ENCODE measurements at regions not wholly inside any gene's neighbourhood (a gene's known extent, or its start where the extent isn't known, plus 50 kb on each side); places are given as distances from the start of the nearest gene placed in this dataset.
A peak's percentile ranks its signal among the peaks of the same experiment; 100 is the strongest.
"Not testable (repeated sequence)": the region's sequence is repeated elsewhere in the genome, so short reads cannot be mapped to it uniquely, and the experiment has no call there.

GRCh38 chr12:46617167-46617566 is 208.6 kb downstream of the SLC38A4 start:
- peak in 1 of 2 donors; percentile 12 for DNase-seq

DNA sequence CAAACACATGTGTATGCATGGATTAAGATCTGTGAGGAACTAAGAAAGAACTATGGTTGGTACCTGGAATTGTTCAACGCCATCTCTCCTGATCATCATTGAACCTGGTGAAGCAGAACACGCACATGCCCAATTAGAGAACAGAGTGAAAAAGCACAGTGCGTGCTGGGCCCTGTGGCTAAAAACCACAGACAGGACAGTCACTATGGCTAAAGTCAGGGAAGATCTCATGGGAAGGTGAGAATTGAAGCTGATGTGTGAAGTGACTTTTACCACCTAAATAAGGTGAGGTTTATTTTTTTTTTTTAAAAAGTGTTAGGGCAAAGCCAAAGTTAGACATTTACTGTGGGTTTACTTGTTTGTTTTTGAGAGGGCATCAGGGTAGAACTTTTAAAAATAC is 215.0 kb downstream of the SLC38A4 start:
- DNase-seq = no peak

DNA sequence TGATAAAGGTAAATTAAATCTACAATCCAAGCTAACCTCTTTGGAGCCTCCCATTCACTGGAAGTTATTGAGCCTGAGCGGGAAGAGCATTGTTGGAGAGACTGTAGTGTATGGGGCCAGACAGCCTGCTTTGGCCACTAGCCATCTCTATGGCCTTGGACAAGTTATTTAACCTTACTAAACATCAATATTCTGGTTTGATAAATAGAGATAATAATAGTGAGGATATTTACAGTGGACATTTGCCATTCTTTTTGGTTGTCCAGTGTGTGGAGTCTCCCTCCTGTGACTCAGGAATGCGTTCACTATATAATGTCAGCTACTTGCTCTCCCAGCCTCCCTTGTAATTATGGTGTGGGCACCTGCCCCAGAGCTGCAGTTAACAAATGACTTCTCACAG is 216.1 kb downstream of the SLC38A4 start:
- DNase-seq = no peak

GRCh38 chr12:46609273-46609623 is 216.5 kb downstream of the SLC38A4 start:
- DNase-seq = no peak

DNA sequence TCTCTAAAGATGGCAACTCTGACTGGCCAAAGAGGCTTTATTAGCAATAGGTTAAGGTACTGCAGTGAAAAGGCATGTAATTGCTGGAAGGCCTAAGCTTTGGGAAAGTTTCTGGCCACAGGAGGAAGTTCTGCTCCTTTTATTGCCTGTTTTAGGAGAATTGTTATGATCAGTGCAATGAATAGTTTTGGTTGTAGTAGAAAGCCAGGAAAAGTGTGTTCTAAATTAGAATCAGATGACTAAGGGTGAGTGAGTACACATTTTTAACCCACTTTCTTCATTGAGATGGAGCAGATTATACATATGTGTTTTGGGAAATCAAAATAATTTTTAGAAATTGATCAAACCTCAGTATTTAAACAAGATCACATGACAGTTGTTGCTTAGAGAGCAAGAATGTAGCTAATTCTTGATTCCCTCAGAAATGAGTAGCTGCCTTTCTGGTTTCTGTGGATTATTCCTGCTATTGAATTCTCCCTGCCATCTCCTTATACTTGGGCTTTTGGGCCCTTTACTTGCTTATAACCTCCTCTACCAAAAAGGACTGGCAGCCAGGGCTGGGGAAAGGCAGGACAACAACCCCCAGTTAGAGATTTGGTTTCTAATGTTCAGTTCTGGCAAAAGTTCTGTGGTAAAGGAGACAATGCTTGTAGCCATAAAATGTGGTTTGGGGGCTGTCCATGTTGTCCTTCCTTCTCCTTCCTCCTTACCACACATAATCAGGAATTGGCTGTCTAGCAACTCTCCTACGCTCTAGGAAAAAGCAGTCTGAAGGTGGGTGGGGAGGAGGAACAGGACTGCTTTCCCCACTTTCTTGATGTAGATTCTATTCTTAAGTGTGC is 217.1 kb downstream of the SLC38A4 start:
- peak; percentile 42 to 50 for DNase-seq

DNA sequence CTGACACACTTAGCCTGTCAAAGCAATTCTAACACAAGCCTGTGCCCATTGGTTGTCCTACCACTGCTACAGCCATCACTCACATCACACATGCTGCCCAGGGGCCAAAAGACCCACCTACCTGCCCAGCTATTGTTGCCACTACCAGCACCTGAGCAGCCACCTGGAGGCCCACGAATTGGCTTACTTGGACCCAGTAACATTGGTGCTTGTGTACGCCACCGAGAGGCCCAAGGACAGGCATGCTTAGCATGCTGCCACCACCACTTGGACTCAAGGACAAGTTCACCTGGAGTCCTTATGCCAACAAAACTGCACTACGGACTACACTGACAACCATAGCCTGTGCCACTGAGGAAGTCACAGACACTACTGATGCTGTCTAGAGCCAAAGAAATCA is 221.1 kb downstream of the SLC38A4 start:
- no peak for DNase-seq

- DNase-seq = no peak
These were observed 221.9 kb downstream of the SLC38A4 start for GRCh38 chr12:46603776-46604456.

DNA sequence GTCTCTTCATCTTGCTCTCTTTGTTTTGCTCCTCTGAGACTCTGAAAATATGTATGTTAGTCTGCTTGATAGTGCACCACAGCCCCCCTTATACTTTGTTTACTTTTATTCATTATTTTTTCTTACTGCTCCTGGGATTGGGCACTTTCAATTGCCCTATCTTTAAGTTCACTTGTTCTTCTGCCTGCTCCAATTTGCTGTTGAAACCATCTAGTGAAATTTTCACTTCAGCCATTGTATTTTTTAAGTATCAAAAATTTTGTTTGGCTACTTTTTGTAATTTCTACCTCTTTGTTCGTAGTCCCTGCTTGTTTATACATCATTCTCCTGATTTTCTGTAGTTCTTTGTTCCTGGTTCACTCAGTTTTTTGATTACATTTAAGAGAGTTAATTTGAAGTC is 223.3 kb downstream of the SLC38A4 start:
- DNase-seq = no peak

DNA sequence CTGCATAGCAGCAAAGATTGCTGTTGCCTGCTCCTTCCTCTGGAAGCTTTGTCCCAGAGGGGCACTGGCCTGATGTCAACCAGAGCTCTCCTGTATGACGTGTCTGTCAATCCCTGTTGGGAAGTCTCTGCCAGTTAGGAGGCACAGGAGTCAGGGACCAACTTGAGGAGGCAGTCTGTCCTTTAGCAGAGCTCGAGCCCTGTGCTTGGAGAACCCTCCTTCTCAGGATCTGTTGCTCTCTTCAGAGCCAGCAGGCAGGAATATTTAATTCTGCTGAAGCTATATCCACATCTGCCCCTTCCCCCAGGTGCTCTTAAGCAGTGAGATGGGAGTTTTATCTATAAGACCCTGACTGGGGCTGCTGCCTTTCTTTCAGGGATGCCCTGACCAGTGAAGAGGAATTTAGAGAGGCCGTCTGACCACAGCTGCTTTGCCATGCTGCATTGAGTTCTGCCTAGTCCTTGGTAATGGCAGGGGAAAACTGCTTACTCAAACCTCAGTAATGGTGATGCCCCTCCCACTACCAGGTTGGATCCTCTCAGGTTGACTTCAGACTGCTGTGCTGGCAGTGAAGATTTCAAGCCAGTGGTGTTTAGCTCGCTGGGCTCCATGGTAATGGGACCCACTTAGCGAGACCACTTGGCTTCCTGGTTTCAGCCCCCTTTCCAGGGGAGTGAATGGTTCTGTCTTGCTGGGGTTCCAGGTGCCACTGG is 218.6 kb upstream of the SLC38A2 start:
- DNase-seq = no peak

DNA sequence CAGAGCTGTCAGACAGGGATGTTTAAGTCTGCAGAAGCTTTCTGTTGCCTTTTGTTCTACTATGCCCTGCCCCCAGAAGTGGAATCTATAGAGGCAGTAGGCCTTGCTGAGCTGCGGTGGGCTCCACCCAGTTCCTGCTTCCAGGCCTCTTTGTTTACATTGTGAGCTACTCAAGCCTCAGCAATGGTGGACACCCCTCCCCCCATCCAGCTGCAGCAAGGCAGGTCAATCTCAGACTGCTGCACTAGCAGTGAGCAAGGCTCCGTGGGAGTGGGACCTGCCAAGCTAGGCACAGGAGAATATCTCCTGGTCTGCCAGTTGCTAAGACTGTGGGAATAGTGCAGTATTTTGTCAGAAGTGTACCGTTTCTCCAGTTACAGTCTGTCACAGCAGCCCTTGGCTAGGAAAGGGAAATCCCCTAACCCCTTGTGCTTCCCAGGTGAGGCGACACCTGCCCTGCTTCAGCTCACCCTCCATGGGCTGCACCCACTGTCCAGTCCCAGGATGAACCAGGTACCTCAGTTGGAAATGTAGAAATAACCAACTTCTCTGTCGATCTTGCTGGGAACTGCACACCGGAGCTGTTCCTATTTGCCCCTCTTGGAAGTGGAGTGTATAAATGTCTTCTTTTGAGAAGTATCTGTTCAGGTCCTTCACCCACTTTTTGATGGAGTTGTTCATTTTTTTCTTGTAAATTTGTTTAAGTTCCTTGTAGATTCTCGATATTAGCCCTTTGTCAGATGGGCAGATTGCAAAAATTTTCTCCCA is 213.5 kb upstream of the SLC38A2 start:
- no peak for DNase-seq

DNA sequence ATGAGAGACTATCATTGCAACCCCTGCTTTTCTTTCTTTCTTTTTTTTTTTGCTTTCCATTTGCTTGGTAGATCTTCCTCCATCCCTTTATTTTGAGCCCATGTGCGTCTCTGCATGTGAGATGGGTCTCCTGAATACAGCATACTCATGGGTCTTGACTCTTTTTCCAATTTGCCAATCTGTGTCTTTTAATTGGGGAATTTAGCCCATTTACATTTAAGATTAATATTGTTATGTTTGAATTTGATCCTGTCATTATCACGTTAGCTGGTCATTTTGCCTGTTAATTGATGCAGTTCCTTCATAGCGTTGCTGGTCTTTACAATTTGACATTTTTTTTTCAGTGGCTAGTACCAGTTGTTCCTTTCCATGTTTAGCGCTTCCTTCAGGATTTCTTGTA is 211.5 kb upstream of the SLC38A2 start:
- not testable (repeated sequence) for DNase-seq

- not testable (repeated sequence) for DNase-seq
These were observed 209.4 kb upstream of the SLC38A2 start for GRCh38 chr12:46581990-46582389.

DNA sequence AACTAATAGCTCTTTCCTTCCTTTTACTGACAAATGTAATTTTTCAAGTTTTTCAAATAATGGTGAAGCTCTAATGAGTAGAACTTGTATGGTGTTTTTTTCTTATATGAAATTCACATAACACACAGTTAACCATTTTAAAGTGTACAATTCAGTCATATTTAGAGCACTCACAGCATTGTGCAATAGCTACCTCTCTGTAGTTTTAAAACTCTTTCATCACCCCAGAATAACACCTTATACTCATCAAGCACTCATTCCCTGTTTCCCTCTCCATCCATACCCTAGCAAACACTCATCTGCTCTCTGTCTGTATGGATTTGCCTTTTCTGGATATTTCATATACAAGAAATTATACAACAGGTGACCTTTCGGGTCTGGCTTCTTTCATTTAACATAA is 207.9 kb upstream of the SLC38A2 start:
- no peak for DNase-seq

GRCh38 chr12:46579474-46579873 is 206.9 kb upstream of the SLC38A2 start:
- no peak for DNase-seq

- DNase-seq = no peak
These were observed 205.8 kb upstream of the SLC38A2 start for GRCh38 chr12:46578190-46578982.

GRCh38 chr12:46577063-46577776 is 204.6 kb upstream of the SLC38A2 start:
- no peak for DNase-seq

DNA sequence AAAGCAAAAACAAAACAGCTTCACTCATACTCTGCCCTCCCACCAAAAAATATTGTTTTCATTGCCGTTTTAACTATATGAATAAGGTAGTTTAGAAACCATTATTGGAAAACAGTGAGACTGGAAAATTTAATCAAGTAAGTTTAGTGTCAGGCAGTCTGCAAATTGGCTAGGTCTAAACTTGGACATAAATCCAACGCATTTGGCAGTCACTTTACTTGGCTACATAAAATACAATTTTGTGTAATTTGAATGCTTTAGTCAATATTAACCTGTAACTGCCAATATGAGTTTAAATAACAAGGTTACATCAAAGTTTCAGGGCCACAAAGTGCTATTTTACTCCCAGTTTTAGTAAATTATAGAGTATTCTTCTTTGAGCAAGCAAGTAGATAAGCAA is 202.3 kb upstream of the SLC38A2 start:
- DNase-seq = no peak

GRCh38 chr12:46573347-46573658 is 200.7 kb upstream of the SLC38A2 start:
- no peak for DNase-seq

- DNase-seq = peak in 1 of 2 donors; percentile 8
These were observed 200.2 kb upstream of the SLC38A2 start for GRCh38 chr12:46572644-46573346.

- no peak for DNase-seq
These were observed 199.0 kb upstream of the SLC38A2 start for GRCh38 chr12:46571608-46572007.
